ENCODE measurements at regions not wholly inside any gene's neighbourhood (a gene's known extent, or its start where the extent isn't known, plus 50 kb on each side); places are given as distances from the start of the nearest gene placed in this dataset.

DNA sequence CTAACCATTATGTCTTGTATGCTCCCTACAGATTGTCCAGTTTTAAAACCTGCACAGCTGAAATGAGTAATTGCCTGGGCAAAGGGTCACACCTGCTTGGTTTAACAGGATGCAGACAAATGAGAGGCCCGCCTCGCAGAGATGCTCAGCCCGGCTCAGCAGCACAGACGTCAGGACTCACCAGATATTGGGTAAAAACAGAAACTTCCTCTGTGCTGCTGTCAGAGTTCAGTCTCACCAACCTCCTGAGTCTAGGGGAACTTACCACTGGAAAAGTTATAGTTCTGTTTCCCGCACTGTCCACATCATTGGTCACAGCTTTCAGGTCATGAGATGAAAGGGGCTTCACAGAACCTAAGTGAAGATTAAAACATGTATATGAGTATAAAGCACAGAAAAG is 152.5 kb downstream of the ESM1 start:
- Histone ChIP-seq H3K4me3 (no peak overlapping the region), H3K27me3 (no peaks in the 10 kb centered on the region), H3K9me3 (no peaks in the 10 kb centered on the region), H3K27ac (no peak overlapping the region), H3K36me3 (no peaks in the 10 kb centered on the region), H3K4me1 (no peaks in the 10 kb centered on the region)
- 56 to 75% methylated on average over 5 of the region's 5 CpGs for WGBS, 2 donors
- no peak for DNase-seq
- intact Hi-C loops (cut with DNase I): no loop called here
- TF ChIP-seq POLR2AphosphoS5 (IDR thresholded peaks at IDR 0.05): no peak
- no peak for TF ChIP-seq EP300 (IDR thresholded peaks at IDR 0.05)
- no peak for TF ChIP-seq POLR2A (IDR thresholded peaks at IDR 0.05)
- TF ChIP-seq, protein P1, sequence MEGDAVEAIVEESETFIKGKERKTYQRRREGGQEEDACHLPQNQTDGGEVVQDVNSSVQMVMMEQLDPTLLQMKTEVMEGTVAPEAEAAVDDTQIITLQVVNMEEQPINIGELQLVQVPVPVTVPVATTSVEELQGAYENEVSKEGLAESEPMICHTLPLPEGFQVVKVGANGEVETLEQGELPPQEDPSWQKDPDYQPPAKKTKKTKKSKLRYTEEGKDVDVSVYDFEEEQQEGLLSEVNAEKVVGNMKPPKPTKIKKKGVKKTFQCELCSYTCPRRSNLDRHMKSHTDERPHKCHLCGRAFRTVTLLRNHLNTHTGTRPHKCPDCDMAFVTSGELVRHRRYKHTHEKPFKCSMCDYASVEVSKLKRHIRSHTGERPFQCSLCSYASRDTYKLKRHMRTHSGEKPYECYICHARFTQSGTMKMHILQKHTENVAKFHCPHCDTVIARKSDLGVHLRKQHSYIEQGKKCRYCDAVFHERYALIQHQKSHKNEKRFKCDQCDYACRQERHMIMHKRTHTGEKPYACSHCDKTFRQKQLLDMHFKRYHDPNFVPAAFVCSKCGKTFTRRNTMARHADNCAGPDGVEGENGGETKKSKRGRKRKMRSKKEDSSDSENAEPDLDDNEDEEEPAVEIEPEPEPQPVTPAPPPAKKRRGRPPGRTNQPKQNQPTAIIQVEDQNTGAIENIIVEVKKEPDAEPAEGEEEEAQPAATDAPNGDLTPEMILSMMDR (IDR thresholded peaks at IDR 0.05): no peak

DNA sequence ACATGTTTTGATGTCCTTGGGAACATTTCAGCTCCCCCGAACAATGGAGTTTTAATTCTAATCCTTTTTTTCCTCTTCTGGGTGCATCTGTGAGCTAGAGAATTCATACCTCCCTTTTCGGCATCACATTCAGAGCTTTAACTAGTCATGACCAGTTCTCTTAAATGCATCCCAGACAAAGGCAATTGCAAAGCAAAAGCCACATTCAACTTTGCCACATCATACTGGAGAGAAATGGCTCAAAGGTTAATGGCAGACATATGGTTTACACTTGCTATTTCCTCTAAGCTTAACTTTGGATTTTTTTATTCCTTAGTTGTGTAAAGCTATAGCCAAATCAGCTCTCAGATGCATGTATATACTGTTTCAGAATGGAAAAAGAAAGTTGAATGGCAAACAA is 153.3 kb downstream of the ESM1 start:
- no peak for DNase-seq
- no peaks in the 10 kb centered on the region for H3K36me3 ChIP-seq
- 81 to 86% methylated on average over 2 of the region's 2 CpGs for WGBS, 2 donors
- no peaks in the 10 kb centered on the region for H3K27me3 ChIP-seq
- no peaks in the 10 kb centered on the region for H3K4me1 ChIP-seq
- H3K9me3 ChIP-seq: peaks cover 0 to under 1% (median 0%) of the 10 kb centered on the region in 4 donors
- TF ChIP-seq, protein P1 (IDR thresholded peaks at IDR 0.05): no peak
- TF ChIP-seq POLR2AphosphoS5 (IDR thresholded peaks at IDR 0.05) (no peak), EP300 (IDR thresholded peaks at IDR 0.05) (no peak), POLR2A (IDR thresholded peaks at IDR 0.05) (no peak)
- H3K4me3 ChIP-seq: no peak overlapping the region
- no peak overlapping the region for H3K27ac ChIP-seq
- intact Hi-C loops (cut with DNase I): no loop called here

DNA sequence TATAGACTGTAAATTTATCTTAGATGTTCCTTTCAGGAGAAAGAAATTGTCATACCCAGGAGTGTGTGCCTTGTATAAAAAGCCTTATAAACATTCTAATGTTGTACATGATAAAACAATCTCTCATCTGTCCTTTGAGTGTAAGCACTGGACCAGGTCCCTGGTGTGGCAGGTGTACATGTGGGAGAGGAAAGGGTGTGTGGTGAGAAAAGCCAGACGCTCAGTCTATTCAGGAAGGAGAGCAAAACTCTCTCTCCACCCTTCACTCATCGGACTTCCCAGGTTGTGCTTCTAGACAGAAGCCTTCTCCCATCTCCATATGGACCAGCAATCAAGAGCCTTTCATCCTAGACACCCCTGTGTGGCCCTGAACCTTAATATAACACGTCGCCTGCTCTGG is 154.2 kb downstream of the ESM1 start:
- WGBS, 2 donors: 71 to 82% methylated on average over 4 of the region's 4 CpGs
- no peaks in the 10 kb centered on the region for H3K36me3 ChIP-seq
- H3K4me1 ChIP-seq: no peaks in the 10 kb centered on the region
- TF ChIP-seq POLR2AphosphoS5 (IDR thresholded peaks at IDR 0.05) (no peak), POLR2A (IDR thresholded peaks at IDR 0.05) (no peak), EP300 (IDR thresholded peaks at IDR 0.05) (no peak)
- H3K4me3 ChIP-seq: no peak overlapping the region
- no peak overlapping the region for H3K27ac ChIP-seq
- H3K27me3 ChIP-seq: no peaks in the 10 kb centered on the region
- no peak for DNase-seq
- H3K9me3 ChIP-seq: peaks cover 0 to 3% (median 0%) of the 10 kb centered on the region in 4 donors
- intact Hi-C loops (cut with DNase I): no loop called here

DNA sequence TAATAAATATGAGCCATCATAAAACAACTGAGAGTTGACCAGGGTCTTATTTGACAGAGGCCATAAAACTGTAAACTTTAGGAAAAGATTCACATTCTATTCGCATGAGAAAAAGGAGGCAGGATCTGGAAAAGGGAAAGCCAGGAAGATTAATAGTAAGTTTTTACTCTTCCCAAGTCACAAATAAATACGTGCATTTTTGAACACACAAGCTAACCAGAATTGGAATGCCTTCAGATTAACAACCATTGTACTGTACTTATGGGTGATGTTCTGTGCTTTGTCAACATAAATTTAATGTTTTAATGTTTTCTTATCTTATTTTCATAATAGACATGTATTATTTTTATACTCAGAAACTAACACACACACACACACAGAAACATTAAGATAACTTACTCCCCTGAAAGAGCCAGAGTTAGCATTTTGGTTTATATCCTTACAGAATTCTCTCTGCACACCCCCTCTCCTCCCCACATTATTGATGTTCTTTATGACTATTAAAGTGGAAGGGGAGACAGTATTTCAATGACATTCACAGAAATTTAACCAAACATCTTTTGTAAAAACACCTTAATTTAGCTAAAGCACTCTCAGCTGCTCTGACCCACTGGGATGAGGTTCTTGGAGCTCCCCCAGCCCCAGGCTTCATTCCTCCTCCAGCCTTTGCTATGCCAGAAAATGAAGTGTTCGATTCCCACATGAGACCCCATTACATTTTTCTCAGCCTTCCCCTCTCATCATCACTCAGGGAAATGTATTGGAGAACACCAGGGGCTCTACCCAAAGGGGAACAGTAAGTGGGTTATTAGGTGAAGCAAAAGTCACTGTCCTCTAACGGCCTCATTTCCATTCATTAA is 155.5 kb downstream of the ESM1 start:
- H3K9me3 ChIP-seq: peaks cover 0 to 3% (median 0%) of the 10 kb centered on the region in 4 donors
- H3K36me3 ChIP-seq: no peaks in the 10 kb centered on the region
- no peak overlapping the region for H3K4me3 ChIP-seq
- H3K4me1 ChIP-seq: no peaks in the 10 kb centered on the region
- H3K27ac ChIP-seq: no peak overlapping the region
- WGBS, 2 donors: 54 to 76% methylated on average over 4 of the region's 4 CpGs
- no peak for TF ChIP-seq EP300 (IDR thresholded peaks at IDR 0.05)
- TF ChIP-seq, protein P1 (IDR thresholded peaks at IDR 0.05): no peak
- TF ChIP-seq POLR2AphosphoS5 (IDR thresholded peaks at IDR 0.05): no peak
- TF ChIP-seq POLR2A (IDR thresholded peaks at IDR 0.05): no peak
- DNase-seq: no peak
- intact Hi-C loops (cut with DNase I): no loop called here
- no peaks in the 10 kb centered on the region for H3K27me3 ChIP-seq

DNA sequence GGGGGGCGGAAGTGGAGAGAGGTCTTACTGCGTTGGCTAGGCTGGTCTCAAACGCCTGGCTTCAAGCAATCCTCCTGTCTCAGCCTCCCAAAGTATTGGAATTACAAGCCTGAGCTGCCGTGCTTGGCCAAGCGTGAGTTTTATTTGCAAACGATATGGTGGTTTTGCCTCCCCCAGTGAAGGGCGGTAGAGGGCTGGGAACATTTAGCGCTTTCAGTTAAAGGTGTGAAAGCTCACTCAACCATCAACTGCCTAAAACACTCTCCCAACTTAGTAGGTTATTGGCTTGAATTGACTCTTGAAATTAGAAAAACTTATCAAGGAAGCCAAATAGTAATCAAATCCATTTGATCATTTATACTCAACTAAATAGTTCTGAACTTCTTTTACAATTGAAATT is 156.3 kb downstream of the ESM1 start:
- peaks cover 0 to 3% (median 0%) of the 10 kb centered on the region in 4 donors for H3K9me3 ChIP-seq
- no peaks in the 10 kb centered on the region for H3K27me3 ChIP-seq
- no peak for DNase-seq
- H3K36me3 ChIP-seq: no peaks in the 10 kb centered on the region
- intact Hi-C loops (cut with DNase I): no loop called here
- 74 to 80% methylated on average over 8 of the region's 8 CpGs for WGBS, 2 donors
- H3K27ac ChIP-seq: no peak overlapping the region
- no peak overlapping the region for H3K4me3 ChIP-seq
- H3K4me1 ChIP-seq: no peaks in the 10 kb centered on the region
- no peak for TF ChIP-seq POLR2A (IDR thresholded peaks at IDR 0.05)
- TF ChIP-seq, protein P1 (IDR thresholded peaks at IDR 0.05): no peak
- TF ChIP-seq POLR2AphosphoS5 (IDR thresholded peaks at IDR 0.05): no peak
- TF ChIP-seq EP300 (IDR thresholded peaks at IDR 0.05): no peak
